ENCODE measurements at regions not wholly inside any gene's neighbourhood (a gene's known extent, or its start where the extent isn't known, plus 50 kb on each side); places are given as distances from the start of the nearest gene placed in this dataset.

DNA sequence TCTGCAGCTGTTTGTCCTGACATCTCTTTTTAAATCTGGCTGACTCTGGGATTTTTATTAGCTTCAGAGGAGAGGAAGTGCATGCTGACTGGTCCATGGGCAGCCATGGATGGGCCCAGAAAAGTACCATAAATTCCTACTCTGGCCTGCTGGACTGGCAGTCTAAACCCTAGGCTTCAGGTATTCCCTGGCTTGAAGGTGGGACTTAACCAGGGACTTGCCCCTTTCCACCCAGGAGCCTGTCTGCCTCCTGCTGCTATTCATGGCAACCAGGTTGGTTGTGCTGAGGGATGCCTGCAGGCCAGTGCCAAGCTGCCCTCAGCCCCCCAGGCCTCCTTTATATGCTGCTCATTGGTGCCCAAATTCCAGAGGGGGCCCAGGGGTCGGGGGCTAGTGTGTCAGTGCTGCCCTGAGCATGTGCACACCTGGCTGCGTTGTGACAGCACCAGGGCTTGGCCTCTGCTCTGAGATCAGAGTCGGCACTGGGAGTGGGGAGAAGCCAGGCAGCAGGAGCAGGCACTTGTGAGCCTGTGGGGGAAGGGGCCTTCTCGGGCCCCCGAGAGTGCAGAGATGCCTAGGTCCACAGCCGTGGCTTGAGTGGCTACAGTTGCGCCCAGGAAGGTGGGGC lies 195.7 kb upstream of the TFPI start:
- no peak for DNase-seq
- Histone ChIP-seq H3K4me1 (replicated peaks in 1 of 2) (no peaks in the 10 kb centered on the region), H3K27ac (no peak overlapping the region), H3K4me3 (no peak overlapping the region), H3K27me3 (no peaks in the 10 kb centered on the region), H3K9me3 (replicated peaks in 1 of 3) (no peaks in the 10 kb centered on the region), H3K36me3 (replicated peaks in 1 of 2) (no peaks in the 10 kb centered on the region)
- TF ChIP-seq POLR2A (IDR thresholded peaks at IDR 0.05), result no peak
- TF ChIP-seq, protein P1, sequence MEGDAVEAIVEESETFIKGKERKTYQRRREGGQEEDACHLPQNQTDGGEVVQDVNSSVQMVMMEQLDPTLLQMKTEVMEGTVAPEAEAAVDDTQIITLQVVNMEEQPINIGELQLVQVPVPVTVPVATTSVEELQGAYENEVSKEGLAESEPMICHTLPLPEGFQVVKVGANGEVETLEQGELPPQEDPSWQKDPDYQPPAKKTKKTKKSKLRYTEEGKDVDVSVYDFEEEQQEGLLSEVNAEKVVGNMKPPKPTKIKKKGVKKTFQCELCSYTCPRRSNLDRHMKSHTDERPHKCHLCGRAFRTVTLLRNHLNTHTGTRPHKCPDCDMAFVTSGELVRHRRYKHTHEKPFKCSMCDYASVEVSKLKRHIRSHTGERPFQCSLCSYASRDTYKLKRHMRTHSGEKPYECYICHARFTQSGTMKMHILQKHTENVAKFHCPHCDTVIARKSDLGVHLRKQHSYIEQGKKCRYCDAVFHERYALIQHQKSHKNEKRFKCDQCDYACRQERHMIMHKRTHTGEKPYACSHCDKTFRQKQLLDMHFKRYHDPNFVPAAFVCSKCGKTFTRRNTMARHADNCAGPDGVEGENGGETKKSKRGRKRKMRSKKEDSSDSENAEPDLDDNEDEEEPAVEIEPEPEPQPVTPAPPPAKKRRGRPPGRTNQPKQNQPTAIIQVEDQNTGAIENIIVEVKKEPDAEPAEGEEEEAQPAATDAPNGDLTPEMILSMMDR (IDR thresholded peaks at IDR 0.05), result no peak
- WGBS, 4 donors, result 82 to 100% (median 85%) methylated on average over 2 to 7 of the region's 7 CpGs
- intact Hi-C loops (cut with DNase I), result no loop called here

DNA sequence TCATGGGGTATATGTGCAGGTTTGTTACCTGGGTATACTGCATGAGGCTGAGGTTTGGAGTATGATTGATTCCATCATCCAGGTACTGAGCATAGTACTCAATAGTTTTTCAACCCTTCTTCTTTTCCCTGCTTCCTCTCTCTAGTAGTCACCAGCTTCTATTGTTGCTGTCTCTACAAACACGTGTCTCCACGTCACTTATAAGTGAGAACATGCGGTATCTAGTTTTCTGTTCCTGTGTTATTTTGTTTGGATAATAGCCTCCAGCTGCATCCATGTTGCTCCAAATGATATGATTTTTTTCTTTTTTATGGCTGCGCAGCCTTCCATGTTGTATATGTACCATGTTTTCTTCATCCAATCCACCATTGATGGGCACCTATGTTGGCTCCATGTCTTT lies 214.8 kb upstream of the TFPI start:
- TF ChIP-seq, protein P1 (IDR thresholded peaks at IDR 0.05), result no peak
- no peak for TF ChIP-seq POLR2A (IDR thresholded peaks at IDR 0.05)
- Histone ChIP-seq H3K27me3 (no peaks in the 10 kb centered on the region), H3K4me1 (replicated peaks in 1 of 2) (no peaks in the 10 kb centered on the region), H3K27ac (no peak overlapping the region), H3K36me3 (replicated peaks in 1 of 2) (no peaks in the 10 kb centered on the region), H3K4me3 (no peak overlapping the region), H3K9me3 (replicated peaks in 1 of 3) (no peaks in the 10 kb centered on the region)
- intact Hi-C loops (cut with DNase I), result no loop called here
- no peak for DNase-seq
- 92 to 99% (median 95%) methylated on average over 4 of the region's 4 CpGs for WGBS, 4 donors

DNA sequence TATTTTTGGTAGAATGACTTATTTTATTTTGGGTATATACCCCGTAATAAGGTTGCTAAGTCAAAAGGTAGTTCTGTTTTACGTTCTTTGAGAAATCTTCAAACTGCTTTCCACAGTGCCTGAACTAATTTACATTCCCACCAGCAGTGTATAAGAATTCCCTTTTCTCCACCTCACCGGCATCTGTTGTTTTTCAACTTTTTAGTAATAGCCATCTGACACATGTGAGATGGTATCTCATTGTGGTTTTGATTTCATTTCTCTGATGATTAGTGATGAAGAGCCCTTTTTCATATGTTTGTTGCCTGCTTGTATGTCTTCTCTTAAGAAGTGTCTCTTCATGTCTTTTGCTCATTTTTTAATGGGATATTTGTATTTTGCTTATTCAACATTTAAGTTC lies 215.2 kb upstream of the TFPI start:
- H3K27ac ChIP-seq, result no peak overlapping the region
- TF ChIP-seq, protein P1 (IDR thresholded peaks at IDR 0.05), result no peak
- no peak overlapping the region for H3K4me3 ChIP-seq
- 90 to 95% (median 92%) methylated on average over 3 of the region's 3 CpGs for WGBS, 4 donors
- H3K36me3 ChIP-seq (replicated peaks in 1 of 2), result no peaks in the 10 kb centered on the region
- H3K4me1 ChIP-seq (replicated peaks in 1 of 2), result no peaks in the 10 kb centered on the region
- no peaks in the 10 kb centered on the region for H3K9me3 ChIP-seq (replicated peaks in 1 of 3)
- no peaks in the 10 kb centered on the region for H3K27me3 ChIP-seq
- intact Hi-C loops (cut with DNase I), result no loop called here
- DNase-seq, result no peak

DNA sequence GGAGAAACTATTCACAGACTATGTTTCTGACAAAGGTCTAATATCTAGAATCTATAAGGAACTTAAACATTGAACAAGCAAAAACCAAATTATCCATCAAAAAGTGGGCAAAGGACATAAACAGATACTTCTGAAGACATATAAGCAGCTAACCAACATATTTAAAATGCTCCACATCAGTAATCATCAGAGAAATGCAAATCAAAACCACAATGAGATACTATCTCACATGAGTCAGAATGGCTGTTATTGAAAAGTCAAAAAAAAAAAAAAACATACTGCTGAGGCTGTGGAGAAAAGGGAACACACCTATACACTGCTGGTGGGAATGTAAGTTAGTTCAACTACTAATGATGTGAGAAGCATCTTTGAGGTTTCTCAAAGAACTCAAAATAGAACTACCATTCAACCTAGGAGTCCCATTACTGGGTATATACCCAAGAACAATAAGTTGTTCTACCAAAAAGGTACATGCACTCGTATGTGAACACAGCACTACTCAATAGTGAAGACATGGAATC lies 220.4 kb upstream of the TFPI start:
- Histone ChIP-seq H3K9me3 (replicated peaks in 1 of 3) (no peaks in the 10 kb centered on the region), H3K36me3 (replicated peaks in 1 of 2) (no peaks in the 10 kb centered on the region), H3K27ac (no peak overlapping the region), H3K4me1 (replicated peaks in 1 of 2) (no peaks in the 10 kb centered on the region), H3K4me3 (no peak overlapping the region), H3K27me3 (no peaks in the 10 kb centered on the region)
- WGBS, 4 donors, result 80 to 94% (median 87%) methylated on average over 1 of the region's 1 CpG
- intact Hi-C loops (cut with DNase I), result no loop called here
- no peak for TF ChIP-seq POLR2A (IDR thresholded peaks at IDR 0.05)
- TF ChIP-seq, protein P1 (IDR thresholded peaks at IDR 0.05), result no peak
- no peak for DNase-seq

Measured in adrenal gland (tissue), 9 donors.